ENCODE measurements at regions not wholly inside any gene's neighbourhood (a gene's known extent, or its start where the extent isn't known, plus 50 kb on each side); places are given as distances from the start of the nearest gene placed in this dataset.

DNA sequence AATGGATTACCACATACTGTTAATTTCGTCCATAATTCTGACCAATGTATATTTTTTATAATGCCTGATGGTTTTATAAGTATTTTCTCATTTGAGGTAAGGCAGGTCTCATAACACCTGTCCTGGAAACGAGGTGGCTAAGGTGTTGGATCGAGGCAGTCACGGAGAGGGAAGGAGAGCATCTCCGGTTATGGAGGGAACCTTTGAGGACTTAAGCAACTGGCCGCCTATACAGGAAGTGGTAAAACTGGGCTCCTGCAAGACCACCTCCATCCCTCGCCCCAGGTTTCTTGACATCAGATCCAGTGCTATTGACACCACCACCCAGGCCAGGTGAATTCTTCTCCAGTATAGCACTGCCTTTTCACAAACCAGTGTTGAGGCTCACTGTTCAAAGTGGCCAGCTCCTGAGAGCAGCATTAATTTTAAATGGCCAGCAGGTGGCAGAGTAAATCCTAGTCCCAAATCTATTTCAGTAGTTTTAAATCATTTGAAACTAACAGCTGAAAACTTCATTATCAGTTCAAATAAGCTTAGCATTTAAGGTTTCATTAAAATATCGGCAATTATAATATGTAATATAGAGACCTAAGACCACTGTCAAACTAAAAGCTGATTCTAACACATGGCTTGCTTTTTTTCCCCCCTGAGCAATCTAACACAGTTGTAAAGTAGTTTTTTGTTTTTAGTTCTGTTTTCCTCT is 100.8 kb downstream of the PPM1A start:
- peak; percentile 65 for DNase-seq (ENCODE audit: low read depth)
- peak; percentile 63 for TF ChIP-seq CTCF (IDR thresholded peaks at IDR 0.05; ENCODE audit: low read length, missing control alignments)
- H3K4me3 ChIP-seq (replicated peaks; ENCODE audit: low read depth, low read length): no peak overlapping the region

- no peak for TF ChIP-seq CTCF (IDR thresholded peaks at IDR 0.05; ENCODE audit: low read length, missing control alignments)
- DNase-seq (ENCODE audit: low read depth): no peak
- H3K4me3 ChIP-seq (replicated peaks; ENCODE audit: low read depth, low read length): no peak overlapping the region
Measured at GRCh38 chr14:60350366-60350720, 101.3 kb downstream of the PPM1A start.

- no peak overlapping the region for H3K4me3 ChIP-seq (replicated peaks; ENCODE audit: low read depth, low read length)
- no peak for TF ChIP-seq CTCF (IDR thresholded peaks at IDR 0.05; ENCODE audit: low read length, missing control alignments)
- DNase-seq (ENCODE audit: low read depth): no peak
Measured at GRCh38 chr14:60353420-60353819, 104.4 kb downstream of the PPM1A start.

- DNase-seq (ENCODE audit: low read depth): no peak
- no peak overlapping the region for H3K4me3 ChIP-seq (replicated peaks; ENCODE audit: low read depth, low read length)
- TF ChIP-seq CTCF (IDR thresholded peaks at IDR 0.05; ENCODE audit: low read length, missing control alignments): no peak
Measured at GRCh38 chr14:60355768-60356167, 106.7 kb downstream of the PPM1A start.

DNA sequence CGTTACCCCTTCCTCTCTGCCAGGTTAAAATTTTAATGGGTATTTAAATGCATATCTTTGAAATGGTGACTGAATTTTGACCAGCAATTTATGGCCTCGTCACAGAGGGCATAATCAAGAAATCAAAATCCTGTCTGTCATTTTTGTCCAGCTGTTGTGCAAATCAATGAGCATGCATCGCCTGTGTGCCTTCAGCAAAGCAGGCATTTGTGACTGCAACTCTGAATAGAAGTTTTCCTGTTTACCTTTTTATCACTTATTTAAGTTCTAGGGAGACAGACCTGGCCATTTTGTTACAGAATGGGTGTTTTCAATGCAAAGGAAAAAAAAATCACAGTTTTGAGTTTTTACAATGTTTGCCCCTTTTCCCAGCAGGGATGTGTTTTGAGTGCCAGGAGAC is 107.4 kb downstream of the PPM1A start:
- no peak for TF ChIP-seq CTCF (IDR thresholded peaks at IDR 0.05; ENCODE audit: low read length, missing control alignments)
- no peak for DNase-seq (ENCODE audit: low read depth)
- no peak overlapping the region for H3K4me3 ChIP-seq (replicated peaks; ENCODE audit: low read depth, low read length)

GRCh38 chr14:60356906-60357550 is 108.0 kb downstream of the PPM1A start:
- no peak for TF ChIP-seq CTCF (IDR thresholded peaks at IDR 0.05; ENCODE audit: low read length, missing control alignments)
- no peak for DNase-seq (ENCODE audit: low read depth)

More at GRCh38 chr14:60356906-60357550, 108.0 kb downstream of the PPM1A start:
- no peak overlapping the region for H3K4me3 ChIP-seq (replicated peaks; ENCODE audit: low read depth, low read length)
